Neuronal stem cell (in vitro differentiated cells): ENCODE measurements at regions not wholly inside any gene's neighbourhood (a gene's known extent, or its start where the extent isn't known, plus 50 kb on each side); places are given as distances from the start of the nearest gene placed in this dataset.

ENCODE experiments used
- DNase-seq: peaks from one replicate; pipeline ENCODE4 v3.0.0-alpha.2; 2013; ENCODE audit warnings: low spot score
- H2AFZ ChIP-seq: one replicate; pipeline ENCODE4 v1.6.1; 2013; ENCODE audit warnings: mild to moderate bottlenecking, low read length, inconsistent platforms
- H2AK5ac ChIP-seq: 2 replicates; pipeline ENCODE4 v1.6.1; 2013; ENCODE audit warnings: low read depth, mild to moderate bottlenecking, inconsistent platforms, low read length, moderate library complexity, mixed read lengths
- H2BK120ac ChIP-seq: 2 replicates; pipeline ENCODE4 v1.6.1; 2013; ENCODE audit warnings: low read depth, mild to moderate bottlenecking, inconsistent platforms, low read length, moderate library complexity, mixed read lengths
- H2BK12ac ChIP-seq: one replicate; pipeline ENCODE4 v1.6.1; 2013; ENCODE audit warnings: low read length, inconsistent platforms
- H2BK15ac ChIP-seq: 2 replicates; pipeline ENCODE4 v1.6.1; 2013; ENCODE audit warnings: mild to moderate bottlenecking, low read length, inconsistent platforms, mixed read lengths
- H2BK5ac ChIP-seq: one replicate; pipeline ENCODE4 v1.6.1; 2013; ENCODE audit warnings: inconsistent platforms, mild to moderate bottlenecking, low read length, moderate library complexity
- H3K14ac ChIP-seq: one replicate; pipeline ENCODE4 v1.6.1; 2013; ENCODE audit warnings: low read length, inconsistent platforms
- H3K18ac ChIP-seq: 2 replicates; pipeline ENCODE4 v1.6.1; 2013; ENCODE audit warnings: low read length, inconsistent platforms
- H3K23ac ChIP-seq: 2 replicates; pipeline ENCODE4 v1.6.1; 2013; ENCODE audit warnings: low read depth, mild to moderate bottlenecking, mixed read lengths, low read length, inconsistent platforms; ENCODE audit not compliant: poor library complexity
- H3K27ac ChIP-seq: replicated peaks from 3 replicates; pipeline ENCODE4 v1.5.1; 2013; ENCODE audit warnings: low read length, inconsistent platforms
- H3K27me3 ChIP-seq, 3 experiments: 2 replicates each; pipeline ENCODE4 v1.6.1; 2013; ENCODE audit warnings: low read length in 3 of 3, mild to moderate bottlenecking in 2 of 3, inconsistent platforms in 1 of 3, low read depth in 1 of 3, mixed read lengths in 1 of 3, moderate library complexity in 1 of 3; ENCODE audit not compliant: control insufficient read depth in 3 of 3, insufficient read depth in 3 of 3
- H3K36me3 ChIP-seq, 2 donors: replicated peaks in 1 of 2; 2 replicates each; pipeline ENCODE4 v1.6.1; 2013; ENCODE audit warnings: low read length in 2 of 2; ENCODE audit not compliant: control insufficient read depth in 2 of 2, insufficient read depth in 2 of 2
- H3K4ac ChIP-seq: 2 replicates; pipeline ENCODE4 v1.6.1; 2013; ENCODE audit warnings: inconsistent platforms, mild to moderate bottlenecking, low read length, moderate library complexity
- H3K4me1 ChIP-seq, 2 donors: 1 replicate in 1 of 2; 2 replicates in 1 of 2; pipeline ENCODE4 v1.6.1; 2013; ENCODE audit warnings: low read length in 2 of 2, low read depth in 1 of 2; ENCODE audit not compliant: control insufficient read depth in 2 of 2, insufficient read depth in 1 of 2
- H3K4me2 ChIP-seq: one replicate; pipeline ENCODE4 v1.6.1; 2013; ENCODE audit warnings: mild to moderate bottlenecking, low read length, inconsistent platforms; ENCODE audit not compliant: insufficient read depth, poor library complexity, severe bottlenecking
- H3K4me3 ChIP-seq, 2 donors: 2 replicates each; pipeline ENCODE4 v1.5.1; 2013; ENCODE audit warnings: low read length in 2 of 2, mild to moderate bottlenecking in 2 of 2, inconsistent platforms in 1 of 2, moderate library complexity in 1 of 2
- H3K79me1 ChIP-seq: one replicate; pipeline ENCODE4 v1.6.1; 2013; ENCODE audit warnings: low read depth, mild to moderate bottlenecking, inconsistent platforms, low read length, moderate library complexity
- H3K9ac ChIP-seq: one replicate; pipeline ENCODE4 v1.6.1; 2013; ENCODE audit warnings: mild to moderate bottlenecking, low read depth, low read length, inconsistent platforms; ENCODE audit not compliant: poor library complexity
- H3K9me3 ChIP-seq, 2 donors: replicated peaks in 1 of 2; 2 replicates each; pipeline versions ENCODE3 to v1.6.1; 2013; ENCODE audit warnings: low read length in 2 of 2, mild to moderate bottlenecking in 2 of 2, inconsistent platforms in 1 of 2, low read depth in 1 of 2, mixed read lengths in 1 of 2, moderate library complexity in 1 of 2; ENCODE audit not compliant: control insufficient read depth in 2 of 2, insufficient read depth in 1 of 2
- H4K8ac ChIP-seq: one replicate; pipeline ENCODE4 v1.6.1; 2013; ENCODE audit warnings: low read depth, mild to moderate bottlenecking, inconsistent platforms, low read length, moderate library complexity
- H4K91ac ChIP-seq: one replicate; pipeline ENCODE4 v1.6.1; 2013; ENCODE audit warnings: low read length, low read depth, mild to moderate bottlenecking, inconsistent platforms; ENCODE audit not compliant: poor library complexity
- whole genome bisulfite sequencing, 2 donors: extraction: QIAGEN DNeasy Blood & Tissue Kit; methylation state at CpG; one replicate each; pipeline ENCODE4 v1.1.7; 2013; ENCODE audit warnings: missing lambda C conversion rate in 2 of 2, mixed read lengths in 1 of 2; ENCODE audit not compliant: insufficient read length in 2 of 2, insufficient replicate concordance in 1 of 2; ENCODE audit errors: extremely low coverage in 2 of 2; 5-methylcytosine and 5-hydroxymethylcytosine counted together

DNA sequence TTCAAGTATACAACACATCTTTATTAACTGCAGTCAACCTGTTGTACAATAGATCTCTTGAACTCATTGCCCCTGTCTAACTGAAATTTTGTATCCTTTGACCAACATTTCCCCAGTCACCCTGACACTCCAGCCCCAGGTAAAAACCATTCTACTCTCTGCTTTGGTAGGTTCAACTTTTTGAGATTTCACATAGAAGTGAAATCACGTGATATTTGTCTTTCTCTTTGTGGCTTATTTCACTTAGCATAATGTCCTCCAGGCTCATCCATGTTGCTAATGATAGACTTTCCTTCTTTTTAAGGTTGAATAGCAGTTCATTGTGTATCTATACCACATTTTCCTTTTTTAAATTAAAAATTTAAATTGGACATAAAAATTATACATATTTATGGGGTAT is 126.5 kb upstream of the MAN2A1 start:
- Histone ChIP-seq H3K27me3 (no peaks in the 10 kb centered on the region), H3K23ac (no peak overlapping the region), H4K91ac (no peak overlapping the region), H2AFZ (no peak overlapping the region), H2BK5ac (no peak overlapping the region), H3K18ac (no peak overlapping the region), H2BK120ac (no peak overlapping the region), H3K4ac (no peak overlapping the region), H3K4me3 (no peak overlapping the region), H3K27ac (no peak overlapping the region), H3K4me2 (no peak overlapping the region), H3K36me3 (no peaks in the 10 kb centered on the region), H4K8ac (no peak overlapping the region), H2AK5ac (no peak overlapping the region), H3K14ac (no peak overlapping the region), H3K9ac (no peak overlapping the region), H3K4me1 (no peaks in the 10 kb centered on the region), H2BK15ac (no peak overlapping the region), H3K9me3 (no peaks in the 10 kb centered on the region), H2BK12ac (no peak overlapping the region), H3K79me1 (no peaks in the 10 kb centered on the region)
- DNase-seq = no peak
- WGBS, 2 donors = no CpG with 5 or more reads among the region's 1 CpG

DNA sequence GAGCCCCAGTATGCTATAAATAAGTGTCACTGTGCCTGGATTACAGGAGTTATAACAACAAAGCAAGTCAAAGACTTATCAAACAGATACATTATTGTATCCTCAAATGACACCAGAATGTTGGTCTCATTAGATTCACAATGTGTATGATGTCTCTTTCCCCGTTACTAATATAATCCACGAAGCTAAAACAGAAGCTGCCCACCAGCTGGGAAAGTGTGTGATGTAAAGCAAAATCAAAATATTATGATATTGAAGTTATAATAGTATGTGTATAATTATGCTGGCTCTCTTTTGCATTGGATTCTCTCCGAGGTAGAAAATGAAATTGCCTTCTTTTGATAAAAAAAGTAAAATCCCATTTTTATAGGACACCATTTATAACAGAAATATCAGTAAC is 127.3 kb upstream of the MAN2A1 start:
- no peak for DNase-seq
- no peak overlapping the region for H2BK5ac ChIP-seq
- H3K9ac ChIP-seq = no peak overlapping the region
- no peaks in the 10 kb centered on the region for H3K9me3 ChIP-seq
- H2AFZ ChIP-seq = no peak overlapping the region
- no peaks in the 10 kb centered on the region for H3K4me1 ChIP-seq
- no peaks in the 10 kb centered on the region for H3K27me3 ChIP-seq
- no peak overlapping the region for H3K18ac ChIP-seq
- H3K4me3 ChIP-seq = no peak overlapping the region
- no peak overlapping the region for H2BK15ac ChIP-seq
- no peak overlapping the region for H2BK120ac ChIP-seq
- no peak overlapping the region for H3K4ac ChIP-seq
- no peak overlapping the region for H4K8ac ChIP-seq
- no peaks in the 10 kb centered on the region for H3K36me3 ChIP-seq
- WGBS, 2 donors = no CpG with 5 or more reads among the region's 3 CpGs
- no peak overlapping the region for H2BK12ac ChIP-seq
- H3K79me1 ChIP-seq = no peaks in the 10 kb centered on the region
- no peak overlapping the region for H3K14ac ChIP-seq
- H3K23ac ChIP-seq = no peak overlapping the region
- H2AK5ac ChIP-seq = no peak overlapping the region
- H3K4me2 ChIP-seq = no peak overlapping the region
- no peak overlapping the region for H4K91ac ChIP-seq
- no peak overlapping the region for H3K27ac ChIP-seq

DNA sequence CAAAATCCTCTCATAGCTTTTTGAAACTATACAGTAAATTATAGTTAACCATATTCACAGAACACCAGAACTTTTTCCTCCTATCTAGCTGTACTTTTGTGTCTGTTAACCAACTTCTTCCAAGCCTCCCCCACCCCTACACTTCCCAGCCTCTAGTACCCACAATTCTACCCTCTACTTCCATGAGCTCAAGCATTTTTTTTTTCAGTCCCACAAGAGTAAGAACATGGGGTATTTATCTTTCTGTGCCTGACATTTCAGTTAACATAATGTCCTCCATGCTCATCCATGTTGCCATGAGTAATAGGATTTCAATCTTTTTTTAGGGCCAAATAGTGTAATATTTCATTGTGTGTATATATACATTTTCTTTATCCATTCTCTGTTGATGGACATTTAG is 128.3 kb upstream of the MAN2A1 start:
- Histone ChIP-seq H3K4me1 (no peaks in the 10 kb centered on the region), H3K36me3 (no peaks in the 10 kb centered on the region), H3K27me3 (no peaks in the 10 kb centered on the region), H3K9ac (no peak overlapping the region), H4K8ac (no peak overlapping the region), H3K4me3 (no peak overlapping the region), H3K14ac (no peak overlapping the region), H3K18ac (no peak overlapping the region), H3K79me1 (no peaks in the 10 kb centered on the region), H3K27ac (no peak overlapping the region), H3K9me3 (no peaks in the 10 kb centered on the region), H2BK120ac (no peak overlapping the region), H2BK15ac (no peak overlapping the region), H2BK5ac (no peak overlapping the region), H3K4ac (no peak overlapping the region), H4K91ac (no peak overlapping the region), H2AK5ac (no peak overlapping the region), H3K23ac (no peak overlapping the region), H3K4me2 (no peak overlapping the region), H2AFZ (no peak overlapping the region), H2BK12ac (no peak overlapping the region)
- no peak for DNase-seq

DNA sequence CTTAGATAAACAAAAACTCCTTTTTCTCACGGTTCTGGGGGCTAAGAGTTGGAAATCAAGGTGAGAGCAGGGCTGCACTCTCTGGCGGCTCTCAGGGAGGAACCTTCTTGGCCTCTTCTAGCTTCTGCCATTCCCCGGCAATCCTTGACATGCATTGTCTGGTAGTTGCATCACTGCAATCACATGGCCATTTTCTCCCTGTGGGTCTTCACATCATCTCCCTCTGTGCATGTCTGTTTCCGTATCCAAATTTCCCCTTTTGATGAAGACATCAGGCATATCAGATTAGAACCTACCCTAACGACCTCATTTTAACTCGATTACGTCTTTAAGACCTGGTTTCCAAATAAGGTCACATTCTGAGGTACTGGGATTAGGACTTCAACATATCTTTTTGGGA is 129.2 kb upstream of the MAN2A1 start:
- no peak overlapping the region for H3K4ac ChIP-seq
- no CpG with 5 or more reads among the region's 7 CpGs for WGBS, 2 donors
- H3K4me1 ChIP-seq = no peaks in the 10 kb centered on the region
- H2BK120ac ChIP-seq = no peak overlapping the region
- no peaks in the 10 kb centered on the region for H3K27me3 ChIP-seq
- no peak overlapping the region for H3K18ac ChIP-seq
- H3K14ac ChIP-seq = no peak overlapping the region
- no peak overlapping the region for H3K4me2 ChIP-seq
- no peak for DNase-seq
- H2AFZ ChIP-seq = no peak overlapping the region
- H2AK5ac ChIP-seq = no peak overlapping the region
- no peak overlapping the region for H3K23ac ChIP-seq
- no peak overlapping the region for H4K91ac ChIP-seq
- no peaks in the 10 kb centered on the region for H3K36me3 ChIP-seq
- H3K4me3 ChIP-seq = no peak overlapping the region
- no peak overlapping the region for H3K27ac ChIP-seq
- no peak overlapping the region for H4K8ac ChIP-seq
- no peak overlapping the region for H2BK15ac ChIP-seq
- H3K79me1 ChIP-seq = no peaks in the 10 kb centered on the region
- H3K9ac ChIP-seq = no peak overlapping the region
- H2BK5ac ChIP-seq = no peak overlapping the region
- no peaks in the 10 kb centered on the region for H3K9me3 ChIP-seq
- H2BK12ac ChIP-seq = no peak overlapping the region
